HFF-Myc (cell line): ENCODE measurements at regions not wholly inside any gene's neighbourhood (a gene's known extent, or its start where the extent isn't known, plus 50 kb on each side); places are given as distances from the start of the nearest gene placed in this dataset.

Source experiments
- DNase-seq: peaks from one replicate; pipeline ENCODE4 v3.0.0-alpha.2; 2011; ENCODE audit warnings: low read depth; ENCODE audit errors: extremely low read depth
- H3K4me3 ChIP-seq: replicated peaks from 2 replicates; pipeline ENCODE4 v1.5.1; 2011; ENCODE audit warnings: low read depth, mild to moderate bottlenecking, control low read depth, low read length
- CTCF ChIP-seq: IDR thresholded peaks from 2 replicates; pipeline ENCODE4 v1.5.1; 2012; ENCODE audit warnings: mild to moderate bottlenecking, low read depth, low read length, control low read depth; ENCODE audit errors: missing control alignments

GRCh38 chr5:171585981-171586380, 166.5 kb downstream of the FGF18 start:
- TF ChIP-seq CTCF, result no peak
- no peak for DNase-seq
- H3K4me3 ChIP-seq, result no peak overlapping the region

- no peak for TF ChIP-seq CTCF
- no peak overlapping the region for H3K4me3 ChIP-seq
- DNase-seq, result no peak
These were observed 167.0 kb downstream of the FGF18 start for GRCh38 chr5:171586436-171586835.

GRCh38 chr5:171588046-171588445, 168.6 kb downstream of the FGF18 start:
- no peak for DNase-seq
- TF ChIP-seq CTCF, result no peak

GRCh38 chr5:171588790-171589189, 169.3 kb downstream of the FGF18 start:
- no peak overlapping the region for H3K4me3 ChIP-seq
- no peak for DNase-seq
- no peak for TF ChIP-seq CTCF

More at GRCh38 chr5:171588046-171588445, 168.6 kb downstream of the FGF18 start:
- no peak overlapping the region for H3K4me3 ChIP-seq

GRCh38 chr5:171589461-171589860, 170.0 kb downstream of the FGF18 start:
- DNase-seq, result no peak
- TF ChIP-seq CTCF, result no peak
- no peak overlapping the region for H3K4me3 ChIP-seq

- no peak overlapping the region for H3K4me3 ChIP-seq
- no peak for DNase-seq
- TF ChIP-seq CTCF, result no peak
These were observed 172.6 kb downstream of the FGF18 start for GRCh38 chr5:171592076-171592475.

GRCh38 chr5:171592736-171593135, 173.3 kb downstream of the FGF18 start:
- DNase-seq, result no peak
- no peak for TF ChIP-seq CTCF
- H3K4me3 ChIP-seq, result no peak overlapping the region
